Kidney (tissue), 13 donors: ENCODE measurements at regions not wholly inside any gene's neighbourhood (a gene's known extent, or its start where the extent isn't known, plus 50 kb on each side); places are given as distances from the start of the nearest gene placed in this dataset.

Experiments used
- DNase-seq, 5 donors: peaks; one replicate each; pipeline ENCODE4 v3.0.0-alpha.2; 2013 to 2020
- FAIRE-seq: peaks from 2 replicates; lab custom pipeline; 2012; peaks lifted over from hg19 to GRCh38; lab: Jason Lieb, UNC
- H3K27ac ChIP-seq, 2 donors: one replicate each; pipeline ENCODE4 v1.7.0; 2013; ENCODE audit warnings: low read depth in 2 of 2, low read length in 2 of 2, inconsistent platforms in 1 of 2
- H3K27me3 ChIP-seq: one replicate; pipeline ENCODE4 v1.7.1; 2013; ENCODE audit warnings: low read length, inconsistent platforms; ENCODE audit not compliant: control insufficient read depth, insufficient read depth
- H3K36me3 ChIP-seq, 3 donors: one replicate each; pipeline versions ENCODE4 v1.7.0 to v1.7.1; 2013; ENCODE audit warnings: low read length in 3 of 3, control low read depth in 1 of 3, inconsistent platforms in 1 of 3; ENCODE audit not compliant: insufficient read depth in 3 of 3, control insufficient read depth in 2 of 3
- H3K4me1 ChIP-seq, 3 donors: one replicate each; pipeline versions ENCODE4 v1.7.0 to v1.7.1; 2013; ENCODE audit warnings: low read length in 3 of 3, inconsistent platforms in 1 of 3, low read depth in 1 of 3; ENCODE audit not compliant: control insufficient read depth in 2 of 3, insufficient read depth in 2 of 3
- H3K4me3 ChIP-seq, 3 donors: one replicate each; pipeline versions ENCODE4 v1.7.0 to v1.8.1; 2013; ENCODE audit warnings: low read length in 3 of 3, control low read depth in 1 of 3, inconsistent platforms in 1 of 3
- H3K9ac ChIP-seq, 3 donors: one replicate each; pipeline versions ENCODE4 v1.7.0 to v1.7.1; 2013; ENCODE audit warnings: low read length in 3 of 3, control low read depth in 1 of 3, inconsistent platforms in 1 of 3
- H3K9me3 ChIP-seq, 3 donors: one replicate each; pipeline versions ENCODE4 v1.7.0 to v1.7.1; 2013; ENCODE audit warnings: low read length in 3 of 3, control low read depth in 1 of 3, inconsistent platforms in 1 of 3; ENCODE audit not compliant: control insufficient read depth in 2 of 3, insufficient read depth in 1 of 3
- intact Hi-C: fragments of 100-400 bp; cut with DNase I; formaldehyde crosslinking; loops from one replicate; pipeline ENCODE4 v1.11.1; 2022
- TF ChIP-seq, protein P1 (sequence below): IDR thresholded peaks from 3 replicates; pipeline ENCODE4 v1.5.1; 2012; ENCODE audit warnings: mild to moderate bottlenecking, moderate library complexity, borderline replicate concordance; ENCODE audit not compliant: insufficient read depth; ENCODE audit errors: extremely low read depth
- donor health status: control.
- donor health status: control.
- donor health status: control.
- donor health status: control.
- donor health status: control.
- donor health status: DM: yes; HTN: yes; CAD: no.
- donor health status: Normal renal cell carcinoma (clear cell type).

DNA sequence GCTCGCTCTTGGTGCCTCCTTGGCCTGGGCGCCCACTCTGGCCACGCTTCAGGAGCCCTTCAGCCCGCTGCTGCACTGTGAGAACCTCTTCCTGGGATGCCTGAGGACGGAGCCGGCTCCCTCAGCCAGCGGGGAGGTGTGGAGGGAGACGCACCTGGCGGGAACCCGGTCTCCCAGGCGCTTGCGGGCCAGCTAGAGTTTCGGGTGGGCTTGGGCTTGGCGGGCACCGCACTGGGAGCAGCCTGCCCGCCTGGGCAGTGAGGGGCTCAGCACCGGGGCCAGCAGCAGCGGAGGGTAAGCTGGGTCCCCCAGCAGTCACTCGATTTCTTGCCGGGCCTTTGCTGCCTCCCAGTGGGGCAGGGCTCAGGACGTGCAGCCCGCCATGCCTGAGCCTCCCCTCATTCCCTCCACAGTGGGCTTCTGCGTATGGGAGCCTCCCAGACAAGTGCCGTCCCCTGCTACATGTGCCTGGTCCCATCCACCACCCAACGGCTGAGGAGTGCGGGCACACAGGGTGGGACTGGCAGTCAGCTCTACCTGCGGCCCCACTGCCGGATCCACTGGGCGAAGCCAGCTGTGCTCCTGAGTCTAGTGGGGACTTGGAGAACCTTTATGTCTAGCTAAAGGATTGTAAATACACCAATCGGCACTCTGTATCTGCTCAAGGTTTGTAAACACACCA lies 708.7 kb downstream of the VGLL3 start:
- no peaks in the 10 kb centered on the region for H3K4me1 ChIP-seq
- no peaks in the 10 kb centered on the region for H3K27me3 ChIP-seq
- intact Hi-C loops: no loop called here
- FAIRE-seq (no peak), DNase-seq (no peak)
- H3K27ac ChIP-seq: no peak overlapping the region
- no peaks in the 10 kb centered on the region for H3K36me3 ChIP-seq
- no peaks in the 10 kb centered on the region for H3K9me3 ChIP-seq
- TF ChIP-seq, protein P1, sequence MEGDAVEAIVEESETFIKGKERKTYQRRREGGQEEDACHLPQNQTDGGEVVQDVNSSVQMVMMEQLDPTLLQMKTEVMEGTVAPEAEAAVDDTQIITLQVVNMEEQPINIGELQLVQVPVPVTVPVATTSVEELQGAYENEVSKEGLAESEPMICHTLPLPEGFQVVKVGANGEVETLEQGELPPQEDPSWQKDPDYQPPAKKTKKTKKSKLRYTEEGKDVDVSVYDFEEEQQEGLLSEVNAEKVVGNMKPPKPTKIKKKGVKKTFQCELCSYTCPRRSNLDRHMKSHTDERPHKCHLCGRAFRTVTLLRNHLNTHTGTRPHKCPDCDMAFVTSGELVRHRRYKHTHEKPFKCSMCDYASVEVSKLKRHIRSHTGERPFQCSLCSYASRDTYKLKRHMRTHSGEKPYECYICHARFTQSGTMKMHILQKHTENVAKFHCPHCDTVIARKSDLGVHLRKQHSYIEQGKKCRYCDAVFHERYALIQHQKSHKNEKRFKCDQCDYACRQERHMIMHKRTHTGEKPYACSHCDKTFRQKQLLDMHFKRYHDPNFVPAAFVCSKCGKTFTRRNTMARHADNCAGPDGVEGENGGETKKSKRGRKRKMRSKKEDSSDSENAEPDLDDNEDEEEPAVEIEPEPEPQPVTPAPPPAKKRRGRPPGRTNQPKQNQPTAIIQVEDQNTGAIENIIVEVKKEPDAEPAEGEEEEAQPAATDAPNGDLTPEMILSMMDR: no peak
- no peak overlapping the region for H3K9ac ChIP-seq
- no peak overlapping the region for H3K4me3 ChIP-seq

DNA sequence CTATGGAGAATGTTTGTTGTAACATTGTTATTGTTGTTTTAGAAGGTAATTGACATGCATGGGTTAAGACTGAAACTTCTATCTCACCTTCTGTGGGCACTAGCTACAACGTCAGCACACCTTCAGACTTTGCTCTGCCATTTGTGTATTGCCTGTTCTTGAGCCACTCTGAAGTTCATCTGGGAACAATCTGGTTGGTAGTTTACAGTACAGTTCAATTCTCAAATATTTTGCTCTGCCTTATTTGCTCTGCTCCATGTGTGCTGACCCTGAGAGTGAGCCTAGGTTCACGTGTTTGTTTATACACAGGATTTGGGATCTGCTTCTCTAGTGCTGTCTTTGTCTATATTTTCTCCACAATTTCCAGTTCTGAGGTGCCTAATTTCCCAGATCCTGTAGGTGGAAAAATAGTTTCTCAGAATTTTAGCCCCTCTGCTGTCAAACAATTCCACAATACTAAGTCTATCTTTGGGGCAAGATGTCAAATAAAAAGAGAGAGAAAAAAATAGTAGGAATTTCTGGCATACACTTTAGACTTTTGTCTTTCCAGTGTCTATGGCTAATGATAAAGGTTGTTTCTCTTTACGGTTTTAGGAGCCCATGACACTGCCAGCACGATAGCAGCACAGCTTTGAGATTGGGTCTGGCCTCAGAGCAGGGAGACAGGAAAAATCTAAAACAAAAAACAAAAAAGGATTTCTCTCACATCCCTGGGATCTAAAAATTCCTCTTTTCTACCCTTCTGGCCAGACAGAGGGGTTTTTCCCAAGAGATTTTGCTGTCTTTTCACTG lies 721.4 kb downstream of the VGLL3 start:
- no peaks in the 10 kb centered on the region for H3K36me3 ChIP-seq
- no peak overlapping the region for H3K27ac ChIP-seq
- DNase-seq: no peak
- intact Hi-C loops: no loop called here
- FAIRE-seq: no peak
- TF ChIP-seq, protein P1: no peak
- no peak overlapping the region for H3K9ac ChIP-seq
- no peaks in the 10 kb centered on the region for H3K9me3 ChIP-seq
- no peak overlapping the region for H3K4me3 ChIP-seq
- H3K27me3 ChIP-seq: no peaks in the 10 kb centered on the region
- no peaks in the 10 kb centered on the region for H3K4me1 ChIP-seq

DNA sequence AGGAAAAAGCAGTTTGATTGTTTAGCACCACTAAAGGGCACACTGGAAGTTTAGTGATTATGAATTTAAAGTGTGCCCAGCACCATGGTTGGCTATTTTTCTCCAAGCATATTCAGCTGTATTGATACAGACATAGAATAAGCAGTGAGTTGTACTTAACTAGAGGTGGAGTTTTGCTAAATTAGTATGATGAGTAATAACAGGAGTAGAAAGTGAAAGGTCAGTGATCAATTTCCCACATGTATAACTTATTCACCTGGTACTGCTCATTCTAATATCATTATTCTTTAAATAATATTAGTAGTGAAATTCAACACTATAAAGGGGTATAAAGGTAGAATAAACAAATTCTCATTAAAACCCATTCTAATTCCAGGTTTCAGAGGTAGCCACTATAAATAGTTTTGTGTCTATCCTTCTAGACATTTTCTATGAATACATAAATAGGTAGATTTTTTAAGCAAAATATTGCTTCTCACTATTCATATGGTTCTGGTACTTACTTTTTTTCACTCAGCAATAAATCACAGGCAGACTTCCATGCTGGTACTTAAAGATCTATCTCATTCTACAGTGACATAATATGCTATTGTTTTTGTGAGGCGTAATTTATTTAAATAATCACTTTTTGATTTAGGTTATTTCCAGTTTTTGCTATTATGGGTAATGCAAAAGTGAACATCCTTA lies 732.9 kb downstream of the VGLL3 start:
- no peak for DNase-seq
- Histone ChIP-seq H3K4me3 (no peak overlapping the region), H3K4me1 (no peaks in the 10 kb centered on the region), H3K9me3 (no peaks in the 10 kb centered on the region), H3K36me3 (no peaks in the 10 kb centered on the region), H3K27me3 (no peaks in the 10 kb centered on the region), H3K27ac (no peak overlapping the region), H3K9ac (no peak overlapping the region)
- intact Hi-C loops: no loop called here
- no peak for FAIRE-seq
- TF ChIP-seq, protein P1: no peak
